Peyer's patch (tissue), 4 donors: ENCODE measurements at regions not wholly inside any gene's neighbourhood (a gene's known extent, or its start where the extent isn't known, plus 50 kb on each side); places are given as distances from the start of the nearest gene placed in this dataset.

Experiments used
- CTCF ChIP-seq, 6 experiments: fragments of 450-650 bp in 4 of 6; fragments of 200-600 bp in 2 of 6; sonication (generic) in 1 of 6; IDR thresholded peaks; one replicate each; pipeline ENCODE4 v1.5.1; 2017 to 2019; ENCODE audit warnings: antibody characterized with exemption in 6 of 6, mild to moderate bottlenecking in 3 of 6, moderate library complexity in 1 of 6
- POLR2A ChIP-seq, 2 donors: fragments of 450-650 bp; IDR thresholded peaks; one replicate each; pipeline ENCODE4 v1.5.1; 2017; ENCODE audit warnings: antibody characterized with exemption in 2 of 2, mild to moderate bottlenecking in 2 of 2, moderate library complexity in 2 of 2

GRCh38 chr6:8930009-8930408, 494.7 kb upstream of the SLC35B3 start:
- TF ChIP-seq CTCF (IDR thresholded peaks at IDR 0.05) (no peak), POLR2A (IDR thresholded peaks at IDR 0.05) (no peak)
